ENCODE measurements at regions not wholly inside any gene's neighbourhood (a gene's known extent, or its start where the extent isn't known, plus 50 kb on each side); places are given as distances from the start of the nearest gene placed in this dataset.

- TF ChIP-seq CTCF (IDR thresholded peaks at IDR 0.05; ENCODE audit: insufficient read depth, low read length) = no peak
- no peak for DNase-seq (ENCODE audit: low read depth)
- no peak overlapping the region for H3K4me3 ChIP-seq (ENCODE audit: low read depth, low read length)
Measured at GRCh38 chr9:115367321-115367720, 249.4 kb upstream of the TNC start.

GRCh38 chr9:115367780-115368525, 250.0 kb upstream of the TNC start:
- no peak for TF ChIP-seq CTCF (IDR thresholded peaks at IDR 0.05; ENCODE audit: insufficient read depth, low read length)
- peak; percentile 30 for DNase-seq (ENCODE audit: low read depth)
- no peak overlapping the region for H3K4me3 ChIP-seq (ENCODE audit: low read depth, low read length)

GRCh38 chr9:115369322-115369957, 251.5 kb upstream of the TNC start:
- H3K4me3 ChIP-seq (ENCODE audit: low read depth, low read length) = no peak overlapping the region
- TF ChIP-seq CTCF (IDR thresholded peaks at IDR 0.05; ENCODE audit: insufficient read depth, low read length) = peak; percentile 8
- DNase-seq (ENCODE audit: low read depth) = peak; percentile 85

GRCh38 chr9:115373000-115373709, 255.2 kb upstream of the TNC start:
- no peak overlapping the region for H3K4me3 ChIP-seq (ENCODE audit: low read depth, low read length)
- TF ChIP-seq CTCF (IDR thresholded peaks at IDR 0.05; ENCODE audit: insufficient read depth, low read length) = peak; percentile 28
- peak; percentile 91 for DNase-seq (ENCODE audit: low read depth)

GRCh38 chr9:115373710-115374045, 255.7 kb upstream of the TNC start:
- no peak for TF ChIP-seq CTCF (IDR thresholded peaks at IDR 0.05; ENCODE audit: insufficient read depth, low read length)
- DNase-seq (ENCODE audit: low read depth) = no peak
- no peak overlapping the region for H3K4me3 ChIP-seq (ENCODE audit: low read depth, low read length)

GRCh38 chr9:115374724-115375268, 256.8 kb upstream of the TNC start:
- TF ChIP-seq CTCF (IDR thresholded peaks at IDR 0.05; ENCODE audit: insufficient read depth, low read length) = no peak
- no peak for DNase-seq (ENCODE audit: low read depth)
- no peak overlapping the region for H3K4me3 ChIP-seq (ENCODE audit: low read depth, low read length)

All from fibroblast of the aortic adventitia (primary cell).